COLO668 (cell line): ENCODE measurements at regions not wholly inside any gene's neighbourhood (a gene's known extent, or its start where the extent isn't known, plus 50 kb on each side); places are given as distances from the start of the nearest gene placed in this dataset.
A peak's percentile ranks its signal among the peaks of the same experiment; 100 is the strongest.

Experiments
- DNase-seq: peaks from one replicate; lab custom pipeline; 2025; ENCODE audit not compliant: unreplicated experiment; lab: John Stamatoyannopoulos, UW

DNA sequence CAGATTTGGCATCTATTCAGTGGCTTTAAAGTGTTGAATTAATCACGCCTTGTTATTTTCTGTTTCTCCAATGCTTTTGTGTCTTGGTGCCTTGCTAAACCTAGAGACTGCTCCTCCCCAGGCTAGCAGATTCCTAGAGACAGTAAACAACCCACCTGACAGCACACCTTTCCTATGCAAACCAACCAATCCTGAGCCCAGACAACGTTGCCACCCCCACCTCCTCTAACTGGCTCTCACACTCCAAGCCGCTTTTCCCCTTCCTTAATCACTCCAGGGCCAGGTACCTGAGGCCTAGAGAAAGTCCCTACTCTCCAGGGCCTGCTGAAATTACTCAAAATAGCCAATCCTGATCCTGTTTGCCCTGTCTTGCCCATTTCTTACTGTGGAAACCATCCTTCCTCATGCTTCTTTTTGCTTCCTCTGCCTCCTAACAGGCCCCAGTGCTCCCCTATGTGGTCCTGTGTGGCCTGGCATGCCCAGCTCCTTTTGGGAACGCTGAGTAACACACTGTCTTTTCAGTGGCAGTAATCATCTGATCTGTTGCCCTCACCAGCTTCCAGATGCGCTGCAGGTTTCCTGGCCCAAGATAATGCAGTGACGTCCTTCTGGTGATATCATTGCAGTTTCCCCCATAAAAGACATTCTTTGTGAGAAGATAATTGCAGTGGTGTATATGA lies 53.4 kb downstream of the GAS1 start:
- no peak for DNase-seq

DNA sequence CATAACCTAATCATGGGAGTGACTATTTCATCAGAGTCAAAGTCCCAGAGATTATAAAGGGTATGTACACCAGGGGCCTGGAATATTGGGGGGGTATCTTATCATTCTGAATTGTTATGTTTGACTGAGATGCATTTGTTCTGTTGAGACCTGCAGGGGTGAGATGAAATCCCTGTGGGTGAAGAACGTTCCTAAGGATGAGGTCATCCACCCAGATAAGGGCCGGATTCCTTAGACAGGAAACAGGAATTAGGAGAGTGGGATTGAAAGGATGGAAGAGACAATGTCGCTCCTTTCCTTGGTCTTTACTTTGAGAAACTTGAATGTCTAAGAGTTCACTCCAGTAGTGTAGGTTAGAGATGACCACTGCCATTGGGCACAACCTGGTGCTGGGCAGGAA lies 54.7 kb downstream of the GAS1 start:
- no peak for DNase-seq

DNA sequence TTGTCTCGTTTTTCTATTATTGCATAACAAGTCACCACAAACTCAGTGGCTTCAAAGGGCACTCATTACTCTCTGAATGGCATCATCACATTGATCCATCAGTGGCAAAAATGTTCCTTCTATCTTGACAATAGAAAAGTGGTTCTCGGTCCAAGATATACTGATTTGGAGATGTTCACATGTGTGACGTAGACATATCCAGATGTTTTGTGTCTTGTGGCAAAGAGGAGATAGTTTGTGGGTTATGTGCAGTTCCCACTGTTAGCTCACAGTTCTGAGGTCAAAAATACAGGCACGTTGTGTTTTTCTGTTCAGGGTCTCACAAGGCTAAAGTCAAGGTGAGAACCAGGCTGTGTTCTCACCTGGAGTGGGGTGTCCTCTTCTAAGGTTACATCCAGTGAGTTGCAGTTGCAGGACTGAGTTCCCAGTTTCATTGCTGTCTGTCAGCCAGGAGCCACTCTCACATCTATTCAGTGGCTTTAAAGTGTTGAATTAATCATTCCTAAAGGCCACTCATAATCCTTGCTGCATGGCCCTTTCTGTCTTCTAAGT lies 55.3 kb downstream of the GAS1 start:
- no peak for DNase-seq

DNA sequence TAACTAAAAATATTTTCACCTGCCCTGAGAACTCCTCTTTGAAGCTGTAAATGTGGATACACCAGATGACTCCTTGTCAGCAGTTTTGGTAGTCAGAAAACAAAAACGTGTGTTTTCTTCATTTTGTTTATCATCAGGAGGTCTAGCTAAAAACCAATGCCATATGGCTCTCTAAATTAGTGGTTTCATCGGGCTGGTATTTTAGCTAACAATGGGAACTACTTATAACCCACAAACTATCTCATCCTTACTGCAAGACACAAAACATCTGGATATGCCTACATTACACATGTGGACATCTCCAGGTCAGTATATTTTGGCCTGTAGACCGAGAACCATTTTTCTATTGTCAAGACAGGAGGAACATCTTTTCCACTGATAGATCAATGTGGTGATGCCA lies 56.2 kb downstream of the GAS1 start:
- DNase-seq = no peak

DNA sequence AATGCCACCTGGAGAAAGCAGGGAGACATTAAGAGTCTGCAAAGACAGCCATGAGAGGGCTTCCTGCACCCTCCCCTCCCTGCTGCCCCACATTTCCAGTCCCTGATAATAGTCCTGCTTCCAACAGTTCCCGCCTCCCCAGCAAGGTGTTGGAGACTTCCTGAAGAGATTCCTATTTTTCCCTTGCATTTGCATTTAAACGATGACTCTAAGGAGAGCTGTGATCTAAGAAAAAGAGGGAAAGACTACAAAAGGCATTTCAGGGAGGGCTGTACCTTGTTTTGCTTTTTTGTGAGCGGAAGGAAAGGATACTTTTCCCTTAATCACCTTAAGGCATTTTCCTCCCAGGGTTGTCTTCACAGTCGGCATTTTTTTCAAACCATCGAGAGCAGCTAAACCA lies 62.1 kb downstream of the GAS1 start:
- no peak for DNase-seq

DNA sequence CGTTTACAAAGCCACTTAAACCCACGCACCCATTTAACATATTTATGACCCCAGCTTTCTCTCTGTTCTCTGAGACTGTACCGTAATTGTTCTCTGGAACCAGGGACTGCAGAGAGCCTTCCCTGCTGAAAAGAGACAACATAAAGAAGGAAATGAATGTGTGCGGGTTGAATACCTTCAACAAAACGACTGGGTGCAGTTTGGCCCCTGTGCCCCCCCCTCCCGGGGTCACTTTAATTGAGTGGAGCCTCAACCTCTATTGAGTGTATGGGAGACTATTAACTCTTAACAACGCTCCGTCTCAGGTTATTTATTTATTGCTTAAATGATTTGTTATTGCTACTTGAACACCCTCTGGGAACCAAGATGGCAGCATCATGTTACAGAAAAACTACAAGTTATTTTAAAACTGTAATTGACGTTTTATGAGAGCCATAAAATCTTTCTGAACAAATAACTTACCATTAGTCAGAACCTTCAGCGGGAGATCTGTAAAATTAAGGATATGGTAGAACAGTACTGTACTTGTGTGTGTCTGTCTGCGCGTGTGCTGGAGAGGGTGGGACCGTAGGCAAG lies 70.6 kb downstream of the GAS1 start:
- no peak for DNase-seq

DNA sequence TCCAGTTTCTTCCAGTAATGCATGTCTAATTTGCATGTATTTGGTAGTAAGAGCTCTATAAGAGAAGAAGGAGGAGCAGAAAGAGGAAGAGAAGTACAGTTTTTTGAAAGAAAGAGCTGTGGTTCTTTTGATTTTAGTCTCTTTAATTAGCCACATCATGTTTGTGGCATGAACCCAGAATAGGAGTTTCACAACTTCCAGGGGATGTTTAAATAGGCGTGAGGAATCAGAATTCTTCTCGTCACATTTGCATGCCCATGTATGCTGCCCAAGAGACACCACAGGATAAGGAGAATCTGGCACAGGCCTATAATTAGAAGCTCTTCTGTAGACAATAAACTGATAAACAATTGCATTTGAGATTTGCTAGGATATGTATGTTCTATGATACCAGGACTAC lies 78.7 kb downstream of the GAS1 start:
- no peak for DNase-seq

DNA sequence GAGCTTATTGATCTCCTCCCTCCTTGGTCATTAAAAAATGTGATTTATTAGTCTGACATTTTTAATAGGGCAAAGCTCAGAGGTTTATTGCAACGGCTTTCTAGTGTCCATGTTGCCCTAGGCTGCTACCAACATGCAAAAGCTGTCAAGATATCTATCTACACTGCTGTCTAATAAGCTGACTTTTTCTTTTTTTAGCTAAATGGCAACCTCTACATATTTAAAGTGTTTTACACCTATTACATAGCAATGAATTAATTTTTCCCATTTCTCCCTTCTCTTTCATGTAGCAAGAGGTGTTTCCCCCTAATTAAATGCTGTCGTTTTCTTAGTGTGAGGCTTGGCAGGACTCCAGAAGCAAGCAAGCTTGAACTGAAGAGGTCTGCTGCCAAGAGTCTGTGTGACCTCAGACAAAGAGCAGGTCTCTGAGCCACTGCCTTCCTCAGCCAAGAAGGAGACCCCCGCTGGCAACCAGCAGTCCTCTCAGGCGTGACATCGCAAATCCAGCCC lies 79.4 kb downstream of the GAS1 start:
- no peak for DNase-seq

DNA sequence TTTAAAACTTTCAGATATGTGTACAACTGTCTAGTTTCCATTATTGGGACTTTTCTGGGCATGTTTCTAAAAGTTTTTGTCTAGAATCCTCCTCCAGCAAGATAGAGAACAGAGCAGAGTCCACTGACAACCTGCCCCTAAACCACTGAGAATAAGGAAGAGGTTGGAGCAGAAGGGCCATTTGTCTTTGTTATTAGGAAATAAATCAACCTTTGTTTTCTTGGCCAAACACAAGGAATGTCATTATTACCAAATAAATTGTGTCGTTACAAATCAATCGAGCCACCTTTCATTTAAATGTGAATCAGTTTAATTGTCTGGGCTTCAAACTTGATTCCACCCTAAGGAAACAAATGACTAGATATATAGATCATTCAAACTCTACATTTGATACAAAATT lies 81.4 kb downstream of the GAS1 start:
- no peak for DNase-seq

DNA sequence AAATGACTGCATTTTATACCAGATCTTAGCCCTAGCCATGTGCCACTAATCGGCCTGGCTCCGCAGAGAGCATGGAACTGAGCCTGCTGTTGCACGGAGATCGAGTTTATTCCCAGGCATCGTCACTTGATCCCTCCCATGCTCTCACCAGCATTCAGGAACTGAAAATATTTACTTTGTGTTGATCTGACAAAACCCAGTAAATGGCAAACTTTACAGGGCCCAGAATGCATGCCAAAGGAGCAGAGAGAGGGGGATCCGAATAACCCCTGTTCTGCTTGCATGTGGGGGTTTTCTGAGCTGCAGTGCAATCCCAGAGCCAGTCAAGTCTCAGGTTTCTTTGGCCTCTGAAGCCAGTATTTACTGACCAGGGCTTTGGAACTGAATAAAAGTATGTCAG lies 87.3 kb downstream of the GAS1 start:
- no peak for DNase-seq

DNA sequence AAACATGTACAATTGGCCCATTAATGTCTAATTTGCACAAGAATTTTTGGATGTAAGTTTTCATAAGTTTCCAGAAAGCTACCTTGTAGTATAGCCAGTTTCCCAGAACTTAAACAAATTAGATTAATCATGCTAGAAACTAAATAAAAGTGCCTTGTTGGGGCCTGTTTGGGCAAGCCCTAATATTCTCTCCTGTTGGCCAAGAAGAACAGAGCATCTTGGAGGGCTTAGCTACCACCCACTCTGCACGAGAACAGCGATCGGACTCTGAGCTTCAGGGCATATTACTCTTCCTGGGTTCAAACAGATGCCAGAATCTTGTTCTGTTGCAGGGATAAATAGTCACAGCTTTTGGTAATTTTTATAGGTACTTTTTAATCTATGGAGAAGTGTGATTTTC lies 88.2 kb downstream of the GAS1 start:
- DNase-seq = no peak

DNA sequence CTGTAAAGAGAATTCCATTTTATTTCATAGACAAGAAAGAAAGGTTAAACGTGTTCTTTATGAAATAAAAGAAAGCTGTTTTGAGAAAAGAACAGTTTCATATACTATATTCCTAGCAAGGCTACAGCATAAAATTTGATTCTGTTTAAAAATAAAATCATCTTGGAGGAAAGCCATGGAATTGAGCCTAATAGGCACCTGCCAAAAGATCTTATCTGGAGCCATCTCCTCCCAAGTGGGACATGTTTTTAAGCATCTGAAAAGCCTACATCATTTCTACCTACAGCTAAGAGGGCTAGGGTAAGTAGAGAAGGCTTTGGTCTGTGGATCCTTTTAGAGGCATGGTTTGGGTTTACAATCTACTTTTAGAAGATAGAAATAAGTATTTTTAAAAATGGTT lies 89.3 kb downstream of the GAS1 start:
- no peak for DNase-seq

DNA sequence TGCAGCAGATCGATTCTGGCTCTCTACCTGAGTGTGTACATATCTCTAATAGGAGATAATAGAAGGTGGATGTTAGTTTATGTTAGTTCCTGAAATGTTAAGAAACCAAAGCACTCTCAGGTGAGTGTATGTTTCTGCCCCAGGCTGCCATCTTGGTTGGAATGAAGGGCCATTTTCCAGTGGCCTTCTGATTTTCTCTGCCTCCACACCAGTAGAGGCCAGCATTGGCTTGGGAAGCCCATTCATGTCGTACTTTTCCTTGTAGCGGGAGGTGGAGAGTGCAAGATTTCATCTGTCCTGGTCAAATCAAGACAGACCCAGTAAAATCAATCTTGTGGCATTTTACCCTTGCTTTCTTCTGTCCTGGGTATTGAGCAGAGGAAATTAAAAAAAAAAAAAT lies 91.0 kb downstream of the GAS1 start:
- DNase-seq = no peak

DNA sequence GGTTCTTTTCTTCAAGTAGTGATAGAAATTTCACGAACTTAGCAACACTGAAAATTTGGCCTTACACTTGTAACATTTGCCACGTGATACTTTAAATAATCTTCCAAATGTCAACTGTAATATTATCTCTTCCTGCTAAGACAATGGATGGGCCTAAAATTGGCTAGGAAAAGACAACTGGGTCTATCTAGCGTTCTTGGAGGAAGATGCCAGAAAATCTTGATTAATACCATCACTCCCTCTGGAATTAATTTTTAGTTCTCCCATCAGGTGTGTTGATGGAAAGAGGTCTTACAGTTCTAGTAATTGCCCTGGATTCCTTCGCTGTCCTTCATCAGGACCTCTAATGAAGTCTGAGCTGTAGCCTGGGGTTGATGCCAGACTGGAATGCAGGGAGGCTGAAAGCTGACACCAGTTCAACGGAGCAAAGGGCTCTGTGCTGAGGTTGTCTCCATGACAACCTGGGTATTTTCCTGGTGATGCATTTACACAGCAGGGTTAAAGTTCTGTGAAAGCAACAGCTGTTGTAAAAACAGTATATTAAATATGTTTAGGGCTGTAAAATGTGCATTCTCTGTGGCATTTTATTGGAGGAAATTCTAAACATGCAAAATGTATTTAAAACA lies 92.3 kb downstream of the GAS1 start:
- peak; percentile 29 for DNase-seq

DNA sequence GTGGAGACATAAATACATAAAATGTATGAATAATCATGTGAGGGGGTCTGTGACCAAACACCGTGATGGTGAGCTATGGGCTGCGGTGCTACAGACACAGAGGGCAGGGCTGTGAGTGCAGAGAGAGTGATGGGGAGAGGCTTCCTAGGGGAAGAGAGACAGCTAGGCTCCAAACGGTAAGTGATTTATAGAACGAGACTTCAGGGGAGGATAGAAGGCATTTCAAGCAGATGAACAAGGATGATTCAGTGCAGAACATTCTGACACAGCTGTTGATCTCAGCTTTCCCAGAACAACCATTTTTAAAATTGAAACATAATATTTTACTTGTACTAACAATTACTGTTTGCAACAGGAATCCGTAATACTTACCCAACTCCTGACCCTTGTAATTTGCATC lies 100.7 kb downstream of the GAS1 start:
- DNase-seq = no peak

DNA sequence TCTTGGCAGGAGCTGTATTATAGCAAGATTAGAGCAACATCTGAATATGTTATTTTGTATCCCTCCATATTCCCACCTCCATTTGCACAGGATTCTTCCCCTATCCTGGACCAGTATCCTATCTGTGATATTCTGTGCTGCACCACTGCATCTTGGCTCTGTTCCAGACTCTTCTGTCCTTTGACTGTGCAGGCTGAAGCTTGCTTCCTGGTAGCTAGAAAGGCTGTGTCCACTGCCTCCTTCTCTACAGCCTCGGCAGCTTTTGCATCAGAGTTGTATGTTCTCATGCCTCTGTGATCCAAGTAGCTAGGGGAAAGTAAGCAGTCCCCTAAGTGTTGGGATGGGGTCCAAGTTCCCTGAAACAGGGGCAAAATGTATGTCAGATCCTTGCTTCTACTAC lies 104.1 kb downstream of the GAS1 start:
- no peak for DNase-seq

DNA sequence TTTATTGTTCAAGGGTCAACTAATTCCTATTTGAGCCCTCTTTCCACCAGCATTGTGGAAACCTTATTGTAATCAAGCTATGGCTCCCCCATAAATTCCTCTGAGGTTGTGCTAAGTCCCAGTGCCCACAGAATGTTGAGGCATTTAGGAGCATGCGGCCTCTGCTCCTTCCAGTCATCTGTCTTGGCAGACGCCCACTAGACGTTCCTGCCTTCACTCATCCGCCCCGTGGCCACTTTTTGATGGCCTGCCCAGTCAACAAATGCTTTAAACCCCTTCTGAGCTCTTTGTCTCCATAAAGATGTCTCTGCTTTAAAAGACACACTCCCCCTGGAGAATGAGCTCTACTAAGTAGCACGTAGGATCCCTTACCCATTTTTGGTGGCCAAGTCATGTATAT lies 104.7 kb downstream of the GAS1 start:
- DNase-seq = no peak

DNA sequence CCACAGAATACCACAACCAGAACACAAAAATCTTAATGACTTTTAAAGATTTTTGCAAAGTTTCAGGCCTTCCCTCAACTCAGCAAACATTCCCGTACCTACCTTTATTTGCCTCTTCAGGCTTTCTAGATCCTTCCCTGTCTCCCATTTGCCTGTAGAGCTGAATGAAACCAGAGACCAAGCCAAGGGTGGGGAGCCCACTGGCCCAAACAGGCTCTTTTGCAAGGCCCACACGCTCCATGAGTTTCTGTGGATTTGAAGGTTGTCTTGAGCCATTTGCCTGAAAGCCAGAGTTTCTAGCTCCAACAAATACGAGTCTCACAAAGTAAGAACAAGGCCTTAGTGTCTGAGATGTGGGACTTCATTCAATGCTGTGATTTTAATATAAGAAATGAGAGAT lies 107.8 kb downstream of the GAS1 start:
- no peak for DNase-seq

DNA sequence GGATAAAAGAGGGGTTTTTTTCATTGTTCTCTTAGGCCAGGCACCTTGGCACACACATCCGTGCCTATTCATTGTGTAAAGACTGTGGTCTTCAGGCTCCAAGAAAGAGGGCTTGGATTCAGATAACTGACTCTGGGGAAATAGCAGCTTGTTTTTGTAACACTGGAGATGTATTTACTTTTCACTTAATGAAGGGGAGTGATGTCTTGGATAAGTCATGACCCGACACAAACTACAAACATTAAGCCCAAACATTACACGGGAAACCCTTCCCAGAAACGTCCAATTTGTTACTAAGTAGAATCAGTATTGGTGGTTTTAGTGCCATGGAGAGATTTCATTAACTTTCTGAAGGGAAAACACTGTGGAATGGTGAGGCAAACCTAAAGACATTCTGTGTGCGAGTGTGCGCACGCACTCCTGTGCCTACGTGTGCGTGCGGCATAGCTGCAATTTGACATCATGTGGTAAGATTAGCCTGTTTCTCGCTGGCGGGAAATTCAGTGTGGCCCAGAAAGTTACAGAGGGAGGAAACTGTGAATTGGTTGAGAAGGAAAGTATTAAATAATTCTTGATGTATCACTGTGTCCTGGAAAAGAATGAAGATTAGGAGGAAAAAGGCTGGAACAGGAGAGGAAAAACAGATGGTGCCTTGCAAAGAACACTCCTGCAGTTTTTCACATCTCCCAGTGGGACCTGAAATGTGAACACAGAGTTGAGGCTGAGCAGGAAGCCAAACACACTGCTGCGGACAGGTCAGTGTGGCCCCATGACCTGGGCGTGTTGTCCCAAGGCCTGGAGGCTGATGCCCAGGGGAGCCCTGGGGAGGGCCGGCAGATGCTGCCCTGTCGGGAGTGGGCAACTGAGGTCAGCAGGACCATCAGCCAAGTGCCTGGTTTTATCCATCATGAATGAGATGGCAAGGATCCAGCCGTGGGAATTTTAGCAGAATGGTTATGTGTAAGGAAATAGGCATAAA lies 108.5 kb downstream of the GAS1 start:
- no peak for DNase-seq

DNA sequence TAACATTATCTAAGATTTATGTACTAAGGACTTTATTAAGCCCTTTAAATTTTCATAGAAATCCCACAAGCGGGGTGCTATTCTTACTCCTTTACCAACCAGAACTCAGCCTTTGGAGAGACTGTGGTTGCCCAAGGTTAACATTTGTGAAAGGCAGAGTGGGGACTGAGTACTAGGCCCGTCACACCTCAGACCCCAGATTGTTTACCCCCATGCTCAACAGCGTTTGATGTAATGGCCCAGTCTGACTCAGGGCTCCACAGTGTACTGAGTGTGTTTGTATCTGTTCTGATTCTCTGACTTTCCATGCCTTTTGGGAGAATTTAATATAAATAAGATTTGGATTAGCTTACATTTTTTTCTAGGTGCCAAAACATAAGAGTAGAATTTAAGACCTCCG lies 110.0 kb downstream of the GAS1 start:
- DNase-seq = no peak

DNA sequence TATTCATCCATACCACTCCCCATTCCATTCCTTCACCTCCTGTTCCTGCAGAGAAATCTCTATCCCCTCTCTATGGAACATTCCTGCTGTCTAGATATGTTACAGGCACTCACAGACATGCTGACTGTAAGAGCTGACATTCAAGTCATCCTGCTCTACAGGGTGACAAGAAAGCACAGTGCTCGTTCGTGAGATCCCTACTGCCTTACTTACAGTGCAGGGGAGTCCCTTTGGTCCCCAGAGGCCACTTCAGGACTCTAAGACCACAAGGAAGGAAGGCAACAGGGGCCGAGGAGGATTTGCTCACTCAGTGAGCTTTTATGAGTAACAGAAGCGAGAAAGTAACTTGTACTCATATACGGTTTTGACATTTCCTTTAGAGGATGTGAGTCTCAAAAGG lies 110.5 kb downstream of the GAS1 start:
- no peak for DNase-seq
